Astrocyte (in vitro differentiated cells and primary cell): ENCODE measurements at regions not wholly inside any gene's neighbourhood (a gene's known extent, or its start where the extent isn't known, plus 50 kb on each side); places are given as distances from the start of the nearest gene placed in this dataset.

ENCODE experiments used
- DNase-seq: peaks from one replicate; pipeline ENCODE4 v3.0.0-alpha.2; 2010; ENCODE audit warnings: low read depth
- FAIRE-seq: peaks from 2 replicates; lab custom pipeline; 2011; peaks lifted over from hg19 to GRCh38; lab: Jason Lieb, UNC
- H2AFZ ChIP-seq: 2 replicates; pipeline ENCODE4 v1.6.0; 2012; ENCODE audit warnings: low read depth, low read length, inconsistent platforms
- H3K27ac ChIP-seq: 2 replicates; pipeline ENCODE4 v1.5.1; 2011; ENCODE audit warnings: low read depth, low read length, inconsistent platforms
- H3K27me3 ChIP-seq: 2 replicates; pipeline ENCODE4 v1.6.0; 2011; ENCODE audit warnings: low read length, inconsistent platforms; ENCODE audit not compliant: insufficient read depth
- H3K36me3 ChIP-seq: 2 replicates; pipeline ENCODE4 v1.5.1; 2011; ENCODE audit warnings: low read length, inconsistent platforms; ENCODE audit not compliant: insufficient read depth
- H3K4me1 ChIP-seq: 2 replicates; pipeline ENCODE4 v1.5.1; 2011; ENCODE audit warnings: low read length, inconsistent platforms; ENCODE audit not compliant: insufficient read depth
- H3K4me2 ChIP-seq: 2 replicates; pipeline ENCODE4 v1.6.0; 2012; ENCODE audit warnings: low read length, inconsistent platforms
- H3K4me3 ChIP-seq: 2 replicates; pipeline ENCODE4 v1.5.1; 2011; ENCODE audit warnings: low read depth, mild to moderate bottlenecking, low read length, inconsistent platforms; ENCODE audit not compliant: insufficient read depth
- H3K79me2 ChIP-seq: 2 replicates; pipeline ENCODE4 v1.6.0; 2012; ENCODE audit warnings: mild to moderate bottlenecking, low read length, inconsistent platforms; ENCODE audit not compliant: insufficient read depth
- H3K9ac ChIP-seq: 2 replicates; pipeline ENCODE4 v1.6.0; 2012; ENCODE audit warnings: mild to moderate bottlenecking, low read length, inconsistent platforms
- H3K9me3 ChIP-seq: 2 replicates; pipeline ENCODE4 v1.5.1; 2012; ENCODE audit warnings: low read depth, mild to moderate bottlenecking, low read length, inconsistent platforms; ENCODE audit not compliant: insufficient read depth
- H4K20me1 ChIP-seq: 2 replicates; pipeline ENCODE4 v1.6.0; 2012; ENCODE audit warnings: low read length, inconsistent platforms; ENCODE audit not compliant: insufficient read depth
- H3K27ac Mint-ChIP-seq: one replicate; pipeline ENCODE4 v1.8.0; 2021; ENCODE audit warnings: mild to moderate bottlenecking, mixed read lengths; ENCODE audit not compliant: unreplicated experiment
- H3K27me3 Mint-ChIP-seq: one replicate; pipeline ENCODE4 v1.8.0; 2021; ENCODE audit warnings: low read depth, mixed read lengths; ENCODE audit not compliant: unreplicated experiment
- H3K36me3 Mint-ChIP-seq: one replicate; pipeline ENCODE4 v1.8.0; 2021; ENCODE audit warnings: low read depth, mixed read lengths; ENCODE audit not compliant: unreplicated experiment
- H3K4me1 Mint-ChIP-seq: one replicate; pipeline ENCODE4 v1.8.0; 2021; ENCODE audit warnings: low read depth, mixed read lengths; ENCODE audit not compliant: unreplicated experiment
- H3K4me3 Mint-ChIP-seq: one replicate; pipeline ENCODE4 v1.8.0; 2021; ENCODE audit warnings: mild to moderate bottlenecking, moderate library complexity, mixed read lengths; ENCODE audit not compliant: unreplicated experiment
- H3K9me3 Mint-ChIP-seq: one replicate; pipeline ENCODE4 v1.8.0; 2021; ENCODE audit warnings: mild to moderate bottlenecking, mixed read lengths; ENCODE audit not compliant: unreplicated experiment
- EZH2 ChIP-seq: IDR thresholded peaks from 2 replicates; pipeline ENCODE4 v1.6.1; 2012; ENCODE audit warnings: mild to moderate bottlenecking, low read length, inconsistent platforms; ENCODE audit not compliant: insufficient read depth
- TF ChIP-seq, protein P1 (sequence below): IDR thresholded peaks from 2 replicates; pipeline ENCODE4 v1.5.1; 2011; ENCODE audit warnings: low read depth, mild to moderate bottlenecking, inconsistent platforms, low read length, moderate library complexity; ENCODE audit not compliant: insufficient read depth

GRCh38 chr4:148850257-148850995 lies 408.2 kb upstream of the NR3C2 start:
- no peak for FAIRE-seq

DNA sequence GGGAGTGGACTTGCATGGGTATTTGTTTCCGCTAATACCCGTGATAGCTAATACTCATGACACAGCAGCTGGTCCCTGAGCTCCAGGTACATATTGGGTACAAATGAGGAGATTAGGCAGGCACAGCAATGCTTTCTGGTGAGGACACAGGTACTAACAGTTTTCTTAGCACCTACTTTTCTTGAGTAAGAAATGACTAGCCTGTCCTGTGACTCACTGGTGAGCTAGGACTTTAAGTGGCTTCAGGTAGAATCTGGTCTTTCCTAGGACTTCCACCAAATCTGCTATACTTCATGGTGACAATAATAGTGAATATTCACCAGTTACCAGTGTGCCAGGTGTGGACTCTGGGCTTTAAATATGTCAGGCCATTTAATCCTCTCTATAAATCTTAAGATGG lies 407.4 kb upstream of the NR3C2 start:
- Histone ChIP-seq H2AFZ (no peak overlapping the region), H3K79me2 (no peaks in the 10 kb centered on the region), H3K4me1 (no peaks in the 10 kb centered on the region), H3K36me3 (no peaks in the 10 kb centered on the region), H3K9ac (no peak overlapping the region), H3K4me2 (no peak overlapping the region), H3K27me3 (no peaks in the 10 kb centered on the region), H3K27ac (no peak overlapping the region), H3K9me3 (no peaks in the 10 kb centered on the region), H3K4me3 (no peak overlapping the region), H4K20me1 (no peaks in the 10 kb centered on the region)
- Mint-ChIP-seq H3K9me3 (peaks cover 4% of the 10 kb centered on the region), H3K36me3 (no peaks in the 10 kb centered on the region), H3K27ac (no peak overlapping the region), H3K4me1 (peaks cover 7% of the 10 kb centered on the region), H3K4me3 (no peak overlapping the region), H3K27me3 (no peaks in the 10 kb centered on the region)
- FAIRE-seq (no peak), DNase-seq (no peak)
- no peak for TF ChIP-seq EZH2
- TF ChIP-seq, protein P1, sequence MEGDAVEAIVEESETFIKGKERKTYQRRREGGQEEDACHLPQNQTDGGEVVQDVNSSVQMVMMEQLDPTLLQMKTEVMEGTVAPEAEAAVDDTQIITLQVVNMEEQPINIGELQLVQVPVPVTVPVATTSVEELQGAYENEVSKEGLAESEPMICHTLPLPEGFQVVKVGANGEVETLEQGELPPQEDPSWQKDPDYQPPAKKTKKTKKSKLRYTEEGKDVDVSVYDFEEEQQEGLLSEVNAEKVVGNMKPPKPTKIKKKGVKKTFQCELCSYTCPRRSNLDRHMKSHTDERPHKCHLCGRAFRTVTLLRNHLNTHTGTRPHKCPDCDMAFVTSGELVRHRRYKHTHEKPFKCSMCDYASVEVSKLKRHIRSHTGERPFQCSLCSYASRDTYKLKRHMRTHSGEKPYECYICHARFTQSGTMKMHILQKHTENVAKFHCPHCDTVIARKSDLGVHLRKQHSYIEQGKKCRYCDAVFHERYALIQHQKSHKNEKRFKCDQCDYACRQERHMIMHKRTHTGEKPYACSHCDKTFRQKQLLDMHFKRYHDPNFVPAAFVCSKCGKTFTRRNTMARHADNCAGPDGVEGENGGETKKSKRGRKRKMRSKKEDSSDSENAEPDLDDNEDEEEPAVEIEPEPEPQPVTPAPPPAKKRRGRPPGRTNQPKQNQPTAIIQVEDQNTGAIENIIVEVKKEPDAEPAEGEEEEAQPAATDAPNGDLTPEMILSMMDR, result no peak

More at GRCh38 chr4:148850257-148850995, 408.2 kb upstream of the NR3C2 start:
- Histone ChIP-seq H3K4me1 (no peaks in the 10 kb centered on the region), H3K9me3 (no peaks in the 10 kb centered on the region), H3K4me2 (no peak overlapping the region), H3K9ac (no peak overlapping the region), H3K79me2 (no peaks in the 10 kb centered on the region), H3K4me3 (no peak overlapping the region), H3K36me3 (no peaks in the 10 kb centered on the region), H2AFZ (no peak overlapping the region), H3K27me3 (no peaks in the 10 kb centered on the region), H3K27ac (no peak overlapping the region), H4K20me1 (no peaks in the 10 kb centered on the region)
- Mint-ChIP-seq H3K36me3 (no peaks in the 10 kb centered on the region), H3K9me3 (peaks cover 4% of the 10 kb centered on the region), H3K4me1 (peaks cover 7% of the 10 kb centered on the region), H3K27ac (no peak overlapping the region), H3K27me3 (no peaks in the 10 kb centered on the region), H3K4me3 (no peak overlapping the region)
- TF ChIP-seq EZH2, result no peak
- TF ChIP-seq, protein P1, result no peak
- DNase-seq, result no peak

DNA sequence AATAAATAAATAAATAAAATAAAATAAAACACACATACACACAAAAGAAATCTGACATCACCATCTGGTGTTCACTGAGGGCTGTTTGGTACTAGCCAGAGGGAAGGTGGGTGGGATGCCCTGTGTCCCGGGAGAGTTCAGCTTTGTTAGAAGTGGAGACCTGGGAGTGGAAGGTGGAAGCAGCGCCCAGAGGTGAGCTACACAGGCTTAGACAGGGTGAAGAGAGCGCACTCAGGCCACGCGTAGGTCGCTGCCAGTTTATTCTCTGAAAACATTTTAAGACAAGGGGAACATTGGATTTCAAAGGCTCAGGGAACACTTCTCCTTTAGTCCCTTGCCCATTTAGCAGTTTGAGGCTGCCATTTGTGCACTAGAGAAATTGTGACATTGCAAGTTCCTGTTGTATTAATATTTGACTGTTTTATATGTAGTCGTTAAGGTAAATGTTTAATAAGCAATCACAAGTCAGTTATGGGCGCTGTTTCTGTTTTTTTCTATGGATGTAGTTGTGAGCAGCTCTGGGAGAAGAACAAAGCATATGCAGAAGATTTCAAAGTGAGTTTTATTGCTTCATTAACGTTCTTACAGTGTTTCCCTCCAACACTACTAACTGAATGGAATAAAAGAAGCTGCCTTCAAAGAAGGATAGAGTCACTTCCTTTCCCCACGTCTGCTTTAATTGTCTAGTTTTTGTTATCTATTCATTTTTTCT lies 405.5 kb upstream of the NR3C2 start:
- Mint-ChIP-seq H3K4me3 (no peak overlapping the region), H3K4me1 (peaks cover 10% of the 10 kb centered on the region), H3K9me3 (peaks cover 4% of the 10 kb centered on the region), H3K27ac (no peak overlapping the region), H3K36me3 (no peaks in the 10 kb centered on the region), H3K27me3 (no peaks in the 10 kb centered on the region)
- Histone ChIP-seq H3K36me3 (no peaks in the 10 kb centered on the region), H4K20me1 (no peaks in the 10 kb centered on the region), H3K4me2 (no peak overlapping the region), H3K9me3 (no peaks in the 10 kb centered on the region), H3K79me2 (no peaks in the 10 kb centered on the region), H2AFZ (no peak overlapping the region), H3K27me3 (no peaks in the 10 kb centered on the region), H3K4me3 (no peak overlapping the region), H3K9ac (no peak overlapping the region), H3K27ac (no peak overlapping the region), H3K4me1 (no peaks in the 10 kb centered on the region)
- TF ChIP-seq EZH2, result no peak
- TF ChIP-seq, protein P1, result no peak
- FAIRE-seq (no peak), DNase-seq (no peak)
